Keratinocyte (primary cell): ENCODE measurements at regions not wholly inside any gene's neighbourhood (a gene's known extent, or its start where the extent isn't known, plus 50 kb on each side); places are given as distances from the start of the nearest gene placed in this dataset.

Experiments
- DNase-seq: peaks from one replicate; pipeline ENCODE4 v3.0.0-alpha.2; 2011; ENCODE audit warnings: low read depth, missing footprints, low spot score
- FAIRE-seq: peaks from 2 replicates; lab custom pipeline; 2011; peaks lifted over from hg19 to GRCh38; lab: Jason Lieb, UNC
- H2AFZ ChIP-seq: 2 replicates; pipeline ENCODE4 v1.6.0; 2012; ENCODE audit warnings: low read length, control low read depth, inconsistent platforms; ENCODE audit not compliant: control insufficient read depth
- H3K27ac ChIP-seq: 2 replicates; pipeline ENCODE4 v1.5.1; 2011; ENCODE audit warnings: low read length; ENCODE audit not compliant: control insufficient read depth, insufficient read depth
- H3K27me3 ChIP-seq: 3 replicates; pipeline ENCODE4 v1.6.0; 2011; ENCODE audit warnings: low read length; ENCODE audit not compliant: control insufficient read depth, insufficient read depth; ENCODE audit errors: extremely low read depth
- H3K36me3 ChIP-seq, 2 experiments: 2 replicates in 1 of 2; 3 replicates in 1 of 2; pipeline ENCODE4 v1.5.1; 2011; ENCODE audit warnings: low read length in 2 of 2, mild to moderate bottlenecking in 1 of 2; ENCODE audit not compliant: control insufficient read depth in 2 of 2, insufficient read depth in 2 of 2; ENCODE audit errors: extremely low read depth in 1 of 2
- H3K4me1 ChIP-seq: 3 replicates; pipeline ENCODE4 v1.5.1; 2011; ENCODE audit warnings: low read length; ENCODE audit not compliant: control insufficient read depth, insufficient read depth; ENCODE audit errors: extremely low read depth
- H3K4me2 ChIP-seq: 3 replicates; pipeline ENCODE4 v1.6.0; 2011; ENCODE audit warnings: low read depth, low read length; ENCODE audit not compliant: control insufficient read depth, insufficient read depth; ENCODE audit errors: extremely low read depth
- H3K4me3 ChIP-seq, 3 experiments: fragments of 200-600 bp in 1 of 3; sonication (generic) in 1 of 3; 2 replicates in 2 of 3; 3 replicates in 1 of 3; pipeline ENCODE4 v1.5.1; 2011 to 2016; ENCODE audit warnings: low read length in 3 of 3, mild to moderate bottlenecking in 3 of 3, control low read depth in 2 of 3, inconsistent platforms in 1 of 3, low read depth in 1 of 3, mixed read lengths in 1 of 3, mixed run types in 1 of 3, moderate library complexity in 1 of 3; ENCODE audit not compliant: control insufficient read depth in 2 of 3, insufficient read depth in 2 of 3; ENCODE audit errors: extremely low read depth in 1 of 3
- H3K79me2 ChIP-seq: 2 replicates; pipeline ENCODE4 v1.6.0; 2012; ENCODE audit warnings: low read length; ENCODE audit not compliant: control insufficient read depth, insufficient read depth
- H3K9ac ChIP-seq: 3 replicates; pipeline ENCODE4 v1.6.0; 2011; ENCODE audit warnings: low read length; ENCODE audit not compliant: control insufficient read depth, insufficient read depth; ENCODE audit errors: extremely low read depth
- H3K9me1 ChIP-seq: 3 replicates; pipeline ENCODE4 v1.6.0; 2011; ENCODE audit warnings: low read length; ENCODE audit not compliant: control insufficient read depth, insufficient read depth; ENCODE audit errors: extremely low read depth
- H3K9me3 ChIP-seq: 2 replicates; pipeline ENCODE4 v1.5.1; 2012; ENCODE audit warnings: low read depth, low read length; ENCODE audit not compliant: control insufficient read depth
- H4K20me1 ChIP-seq: 3 replicates; pipeline ENCODE4 v1.6.0; 2011; ENCODE audit warnings: low read length; ENCODE audit not compliant: control insufficient read depth, insufficient read depth; ENCODE audit errors: extremely low read depth
- CTCF ChIP-seq, 3 experiments: IDR thresholded peaks in 1 of 3; conservative IDR thresholded peaks in 1 of 3; optimal IDR thresholded peaks in 1 of 3; 2 replicates in 2 of 3; 3 replicates in 1 of 3; pipeline versions ENCODE3 to v1.5.1; 2011; ENCODE audit warnings: low read length in 3 of 3, mild to moderate bottlenecking in 3 of 3, moderate library complexity in 2 of 3, control low read depth in 1 of 3, inconsistent platforms in 1 of 3; ENCODE audit not compliant: insufficient read depth in 2 of 3; ENCODE audit errors: extremely low read depth in 1 of 3
- EZH2 ChIP-seq: IDR thresholded peaks from one replicate; pipeline ENCODE4 v1.6.1; 2012; ENCODE audit warnings: inconsistent platforms, mild to moderate bottlenecking, low read length, moderate library complexity
- dilution Hi-C: fragments of 300-500 bp; cut with MboI; formaldehyde crosslinking; loops from one replicate; pipeline ENCODE4 v1.7.0; 2020; ENCODE audit warnings: low sequenced_read_pairs; ENCODE audit not compliant: extremely low pct_ligation_motif_present

GRCh38 chr11:127816962-127817361 lies 770.4 kb downstream of the ETS1 start:
- no peak overlapping the region for H3K27ac ChIP-seq
- H4K20me1 ChIP-seq = no peaks in the 10 kb centered on the region
- H3K36me3 ChIP-seq = no peaks in the 10 kb centered on the region
- H3K27me3 ChIP-seq = no peaks in the 10 kb centered on the region
- no peaks in the 10 kb centered on the region for H3K9me1 ChIP-seq
- no peaks in the 10 kb centered on the region for H3K4me1 ChIP-seq
- FAIRE-seq = no peak
- no peaks in the 10 kb centered on the region for H3K9me3 ChIP-seq
- H3K4me2 ChIP-seq = no peak overlapping the region
- TF ChIP-seq EZH2 (no peak), CTCF (optimal IDR thresholded peaks at IDR 0.05 in 1 of 3, IDR thresholded peaks at IDR 0.05 in 1 of 3, conservative IDR thresholded peaks at IDR 0.05 in 1 of 3; ENCODE audit: extremely low read depth in 1 of 3, insufficient read depth in 2 of 3, low read length in 3 of 3) (no peak)
- H3K9ac ChIP-seq = no peak overlapping the region
- no peak for DNase-seq
- dilution Hi-C loops = no loop called here
- H3K4me3 ChIP-seq = no peak overlapping the region
- H3K79me2 ChIP-seq = no peaks in the 10 kb centered on the region
- H2AFZ ChIP-seq = no peak overlapping the region

- Histone ChIP-seq H3K4me1 (no peaks in the 10 kb centered on the region), H3K9ac (no peak overlapping the region), H3K4me3 (no peak overlapping the region), H3K9me3 (no peaks in the 10 kb centered on the region), H3K27me3 (no peaks in the 10 kb centered on the region), H4K20me1 (no peaks in the 10 kb centered on the region), H3K9me1 (no peaks in the 10 kb centered on the region), H3K4me2 (no peak overlapping the region), H3K79me2 (no peaks in the 10 kb centered on the region), H3K36me3 (no peaks in the 10 kb centered on the region), H3K27ac (no peak overlapping the region), H2AFZ (no peak overlapping the region)
- no peak for DNase-seq
- TF ChIP-seq CTCF (optimal IDR thresholded peaks at IDR 0.05 in 1 of 3, IDR thresholded peaks at IDR 0.05 in 1 of 3, conservative IDR thresholded peaks at IDR 0.05 in 1 of 3; ENCODE audit: extremely low read depth in 1 of 3, insufficient read depth in 2 of 3, low read length in 3 of 3) = no peak
- no peak for TF ChIP-seq EZH2
- dilution Hi-C loops = no loop called here
- no peak for FAIRE-seq
These were observed 772.0 kb downstream of the ETS1 start for GRCh38 chr11:127815331-127815730.
